GM13977 (cell line): ENCODE measurements at regions not wholly inside any gene's neighbourhood (a gene's known extent, or its start where the extent isn't known, plus 50 kb on each side); places are given as distances from the start of the nearest gene placed in this dataset.

Experiments
- DNase-seq: peaks from one replicate; pipeline ENCODE4 v3.0.0; 2012; ENCODE audit warnings: low spot score
- in situ Hi-C: fragments of 300-500 bp; cut with MboI; formaldehyde crosslinking; loops from one replicate; pipeline ENCODE4 v1.12.0; 2022; ENCODE audit warnings: low sequenced_read_pairs, low pct_unique_long_range_greater_than_20kb, mixed read lengths, inconsistent platforms; ENCODE audit not compliant: unreplicated experiment
- TF ChIP-seq, protein P1 (sequence below): IDR thresholded peaks from 2 replicates; pipeline ENCODE4 v1.5.1; 2012; ENCODE audit warnings: mild to moderate bottlenecking, control low read depth; ENCODE audit not compliant: insufficient read depth; ENCODE audit errors: extremely low read depth, missing control alignments

DNA sequence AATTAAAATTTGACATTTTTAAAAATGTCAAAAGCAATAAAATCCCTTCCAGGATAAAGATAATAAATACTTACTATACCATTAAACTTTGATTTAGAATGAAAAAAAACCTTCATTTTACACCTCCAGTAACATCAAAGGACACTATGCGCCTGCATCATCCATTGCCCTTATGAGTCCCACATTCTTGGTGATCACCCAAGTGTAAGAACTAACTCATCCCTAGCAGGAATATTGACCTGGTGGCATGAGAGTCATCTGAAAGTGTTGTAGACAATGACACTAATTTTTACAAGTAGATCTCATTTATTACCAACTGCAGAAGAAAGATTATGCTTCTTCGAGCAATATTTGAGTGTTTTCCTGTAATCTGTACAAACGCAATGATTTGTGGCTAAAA lies 1128.9 kb downstream of the EFNB2 start:
- in situ Hi-C loops: no loop called here
- TF ChIP-seq, protein P1, sequence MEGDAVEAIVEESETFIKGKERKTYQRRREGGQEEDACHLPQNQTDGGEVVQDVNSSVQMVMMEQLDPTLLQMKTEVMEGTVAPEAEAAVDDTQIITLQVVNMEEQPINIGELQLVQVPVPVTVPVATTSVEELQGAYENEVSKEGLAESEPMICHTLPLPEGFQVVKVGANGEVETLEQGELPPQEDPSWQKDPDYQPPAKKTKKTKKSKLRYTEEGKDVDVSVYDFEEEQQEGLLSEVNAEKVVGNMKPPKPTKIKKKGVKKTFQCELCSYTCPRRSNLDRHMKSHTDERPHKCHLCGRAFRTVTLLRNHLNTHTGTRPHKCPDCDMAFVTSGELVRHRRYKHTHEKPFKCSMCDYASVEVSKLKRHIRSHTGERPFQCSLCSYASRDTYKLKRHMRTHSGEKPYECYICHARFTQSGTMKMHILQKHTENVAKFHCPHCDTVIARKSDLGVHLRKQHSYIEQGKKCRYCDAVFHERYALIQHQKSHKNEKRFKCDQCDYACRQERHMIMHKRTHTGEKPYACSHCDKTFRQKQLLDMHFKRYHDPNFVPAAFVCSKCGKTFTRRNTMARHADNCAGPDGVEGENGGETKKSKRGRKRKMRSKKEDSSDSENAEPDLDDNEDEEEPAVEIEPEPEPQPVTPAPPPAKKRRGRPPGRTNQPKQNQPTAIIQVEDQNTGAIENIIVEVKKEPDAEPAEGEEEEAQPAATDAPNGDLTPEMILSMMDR: no peak
- DNase-seq: no peak

GRCh38 chr13:105403086-105403485 lies 1132.4 kb downstream of the EFNB2 start:
- TF ChIP-seq, protein P1: no peak
- no peak for DNase-seq
- in situ Hi-C loops: no loop called here

DNA sequence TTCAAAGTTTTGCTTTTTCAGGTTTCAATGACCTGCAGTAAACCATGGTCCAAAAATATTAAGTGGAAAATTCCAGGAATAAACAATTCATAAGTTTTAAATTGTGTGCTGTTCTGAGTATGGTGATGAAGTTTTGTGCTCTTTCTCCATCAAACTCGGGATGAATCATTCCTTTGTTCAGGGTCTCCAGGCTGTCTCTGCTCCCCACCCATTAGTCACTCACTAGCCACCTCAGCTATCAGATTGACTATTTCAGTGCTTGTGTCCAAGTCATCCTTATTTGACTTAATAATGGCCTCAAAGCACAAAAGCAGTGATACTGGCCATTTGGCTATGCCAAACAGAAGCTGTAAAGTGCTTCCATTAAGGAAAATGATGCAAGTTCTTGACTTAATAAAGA lies 1140.4 kb downstream of the EFNB2 start:
- no peak for DNase-seq
- in situ Hi-C loops: no loop called here
- TF ChIP-seq, protein P1: no peak

DNA sequence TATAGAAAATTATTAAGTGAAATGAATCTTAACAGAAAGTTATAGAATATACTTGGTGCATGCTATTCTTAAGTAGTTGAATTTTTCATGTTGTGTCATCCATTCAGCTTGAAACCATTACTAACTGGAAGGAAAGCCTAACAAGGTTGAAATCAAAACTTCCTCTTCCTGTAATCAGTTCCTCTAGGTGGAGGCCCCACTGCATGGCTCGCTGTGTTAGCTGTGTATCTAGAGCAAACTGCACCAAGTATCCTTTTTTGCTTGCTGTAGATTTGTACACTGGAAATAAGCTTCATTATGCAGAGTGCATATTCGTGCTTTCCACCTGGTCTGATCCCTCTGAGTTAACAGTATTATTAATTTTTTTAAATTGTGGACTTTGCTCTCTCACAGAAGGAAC lies 1146.1 kb downstream of the EFNB2 start:
- TF ChIP-seq, protein P1: no peak
- in situ Hi-C loops: no loop called here
- no peak for DNase-seq

DNA sequence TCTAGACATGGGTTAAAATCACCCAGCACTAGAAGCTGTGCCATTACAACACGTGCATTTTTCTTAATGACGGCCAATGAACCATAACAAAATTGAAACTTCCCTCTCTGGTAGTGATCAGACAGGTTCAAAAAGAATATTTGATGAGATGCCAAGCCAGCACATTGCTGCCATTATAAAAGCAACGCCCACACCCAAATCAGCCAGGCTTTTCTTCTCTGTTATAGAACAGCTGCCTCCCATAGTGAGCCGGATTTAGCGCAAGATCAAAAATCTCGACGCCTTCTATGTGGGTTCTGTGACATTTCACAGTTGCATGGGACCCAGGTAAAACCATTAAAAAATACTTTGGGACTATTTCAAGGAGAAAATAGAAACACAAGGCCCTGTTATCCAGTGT lies 1158.0 kb downstream of the EFNB2 start:
- in situ Hi-C loops: no loop called here
- TF ChIP-seq, protein P1: no peak
- no peak for DNase-seq

- TF ChIP-seq, protein P1: no peak
- in situ Hi-C loops: no loop called here
- no peak for DNase-seq
These were observed 1165.3 kb downstream of the EFNB2 start for GRCh38 chr13:105370011-105370650.

DNA sequence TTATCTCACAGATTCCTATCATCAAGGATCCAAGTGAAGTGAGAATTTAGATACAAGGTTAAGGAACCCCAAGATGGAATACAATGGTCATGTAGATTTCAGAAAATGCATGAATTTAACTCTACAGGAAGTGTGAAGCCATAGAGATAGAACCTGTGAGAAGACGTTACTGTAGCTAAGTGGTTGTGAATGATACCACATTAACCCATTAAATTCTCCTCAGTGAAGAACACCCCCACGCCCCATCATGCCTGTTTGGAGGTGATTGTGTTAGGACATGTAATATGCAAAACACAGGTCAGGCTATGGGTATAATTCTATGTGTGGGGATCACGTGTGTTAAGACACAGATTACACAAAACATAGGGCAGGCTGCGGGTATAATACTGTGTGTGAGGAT lies 1166.7 kb downstream of the EFNB2 start:
- DNase-seq: no peak
- TF ChIP-seq, protein P1: no peak
- in situ Hi-C loops: no loop called here
